Neuronal stem cell (in vitro differentiated cells): ENCODE measurements at regions not wholly inside any gene's neighbourhood (a gene's known extent, or its start where the extent isn't known, plus 50 kb on each side); places are given as distances from the start of the nearest gene placed in this dataset.
A peak's percentile ranks its signal among the peaks of the same experiment; 100 is the strongest.

ENCODE experiments used
- DNase-seq: peaks from one replicate; pipeline ENCODE4 v3.0.0-alpha.2; 2013; ENCODE audit warnings: low spot score
- H2AFZ ChIP-seq: one replicate; pipeline ENCODE4 v1.6.1; 2013; ENCODE audit warnings: mild to moderate bottlenecking, low read length, inconsistent platforms
- H2AK5ac ChIP-seq: 2 replicates; pipeline ENCODE4 v1.6.1; 2013; ENCODE audit warnings: low read depth, mild to moderate bottlenecking, inconsistent platforms, low read length, moderate library complexity, mixed read lengths
- H2BK120ac ChIP-seq: 2 replicates; pipeline ENCODE4 v1.6.1; 2013; ENCODE audit warnings: low read depth, mild to moderate bottlenecking, inconsistent platforms, low read length, moderate library complexity, mixed read lengths
- H2BK12ac ChIP-seq: one replicate; pipeline ENCODE4 v1.6.1; 2013; ENCODE audit warnings: low read length, inconsistent platforms
- H2BK15ac ChIP-seq: 2 replicates; pipeline ENCODE4 v1.6.1; 2013; ENCODE audit warnings: mild to moderate bottlenecking, low read length, inconsistent platforms, mixed read lengths
- H2BK5ac ChIP-seq: one replicate; pipeline ENCODE4 v1.6.1; 2013; ENCODE audit warnings: inconsistent platforms, mild to moderate bottlenecking, low read length, moderate library complexity
- H3K14ac ChIP-seq: one replicate; pipeline ENCODE4 v1.6.1; 2013; ENCODE audit warnings: low read length, inconsistent platforms
- H3K18ac ChIP-seq: 2 replicates; pipeline ENCODE4 v1.6.1; 2013; ENCODE audit warnings: low read length, inconsistent platforms
- H3K23ac ChIP-seq: 2 replicates; pipeline ENCODE4 v1.6.1; 2013; ENCODE audit warnings: low read depth, mild to moderate bottlenecking, mixed read lengths, low read length, inconsistent platforms; ENCODE audit not compliant: poor library complexity
- H3K27ac ChIP-seq: replicated peaks from 3 replicates; pipeline ENCODE4 v1.5.1; 2013; ENCODE audit warnings: low read length, inconsistent platforms
- H3K27me3 ChIP-seq, 3 experiments: 2 replicates each; pipeline ENCODE4 v1.6.1; 2013; ENCODE audit warnings: low read length in 3 of 3, mild to moderate bottlenecking in 2 of 3, inconsistent platforms in 1 of 3, low read depth in 1 of 3, mixed read lengths in 1 of 3, moderate library complexity in 1 of 3; ENCODE audit not compliant: control insufficient read depth in 3 of 3, insufficient read depth in 3 of 3
- H3K36me3 ChIP-seq, 2 donors: replicated peaks in 1 of 2; 2 replicates each; pipeline ENCODE4 v1.6.1; 2013; ENCODE audit warnings: low read length in 2 of 2; ENCODE audit not compliant: control insufficient read depth in 2 of 2, insufficient read depth in 2 of 2
- H3K4ac ChIP-seq: 2 replicates; pipeline ENCODE4 v1.6.1; 2013; ENCODE audit warnings: inconsistent platforms, mild to moderate bottlenecking, low read length, moderate library complexity
- H3K4me1 ChIP-seq, 2 donors: 1 replicate in 1 of 2; 2 replicates in 1 of 2; pipeline ENCODE4 v1.6.1; 2013; ENCODE audit warnings: low read length in 2 of 2, low read depth in 1 of 2; ENCODE audit not compliant: control insufficient read depth in 2 of 2, insufficient read depth in 1 of 2
- H3K4me2 ChIP-seq: one replicate; pipeline ENCODE4 v1.6.1; 2013; ENCODE audit warnings: mild to moderate bottlenecking, low read length, inconsistent platforms; ENCODE audit not compliant: insufficient read depth, poor library complexity, severe bottlenecking
- H3K4me3 ChIP-seq, 2 donors: 2 replicates each; pipeline ENCODE4 v1.5.1; 2013; ENCODE audit warnings: low read length in 2 of 2, mild to moderate bottlenecking in 2 of 2, inconsistent platforms in 1 of 2, moderate library complexity in 1 of 2
- H3K79me1 ChIP-seq: one replicate; pipeline ENCODE4 v1.6.1; 2013; ENCODE audit warnings: low read depth, mild to moderate bottlenecking, inconsistent platforms, low read length, moderate library complexity
- H3K9ac ChIP-seq: one replicate; pipeline ENCODE4 v1.6.1; 2013; ENCODE audit warnings: mild to moderate bottlenecking, low read depth, low read length, inconsistent platforms; ENCODE audit not compliant: poor library complexity
- H3K9me3 ChIP-seq, 2 donors: replicated peaks in 1 of 2; 2 replicates each; pipeline versions ENCODE3 to v1.6.1; 2013; ENCODE audit warnings: low read length in 2 of 2, mild to moderate bottlenecking in 2 of 2, inconsistent platforms in 1 of 2, low read depth in 1 of 2, mixed read lengths in 1 of 2, moderate library complexity in 1 of 2; ENCODE audit not compliant: control insufficient read depth in 2 of 2, insufficient read depth in 1 of 2
- H4K8ac ChIP-seq: one replicate; pipeline ENCODE4 v1.6.1; 2013; ENCODE audit warnings: low read depth, mild to moderate bottlenecking, inconsistent platforms, low read length, moderate library complexity
- H4K91ac ChIP-seq: one replicate; pipeline ENCODE4 v1.6.1; 2013; ENCODE audit warnings: low read length, low read depth, mild to moderate bottlenecking, inconsistent platforms; ENCODE audit not compliant: poor library complexity
- WGBS, 2 donors: extraction: QIAGEN DNeasy Blood & Tissue Kit; methylation state at CpG; one replicate each; pipeline ENCODE4 v1.1.7; 2013; ENCODE audit warnings: missing lambda C conversion rate in 2 of 2, mixed read lengths in 1 of 2; ENCODE audit not compliant: insufficient read length in 2 of 2, insufficient replicate concordance in 1 of 2; ENCODE audit errors: extremely low coverage in 2 of 2; 5-methylcytosine and 5-hydroxymethylcytosine counted together

GRCh38 chr14:104358528-104359300 lies 220.3 kb downstream of the KIF26A start:
- H2AFZ ChIP-seq, result no peak overlapping the region
- H2BK5ac ChIP-seq, result peak overlapping the region; percentile 48
- H3K14ac ChIP-seq, result peak overlapping the region; percentile 25
- peaks cover 0 to 2% of the 10 kb centered on the region in 2 donors for H3K4me1 ChIP-seq
- no peak overlapping the region for H4K91ac ChIP-seq
- DNase-seq, result no peak
- no peak overlapping the region for H3K4me2 ChIP-seq
- H4K8ac ChIP-seq, result no peak overlapping the region
- H3K18ac ChIP-seq, result peak overlapping the region; percentile 48
- peak overlapping the region; percentile 86 for H2AK5ac ChIP-seq
- no peak overlapping the region for H3K4me3 ChIP-seq
- no peak overlapping the region for H3K27ac ChIP-seq
- no peak overlapping the region for H2BK15ac ChIP-seq
- no peak overlapping the region for H3K9ac ChIP-seq
- no peaks in the 10 kb centered on the region for H3K79me1 ChIP-seq
- H2BK12ac ChIP-seq, result peak overlapping the region; percentile 98
- no peaks in the 10 kb centered on the region for H3K36me3 ChIP-seq
- H3K4ac ChIP-seq, result no peak overlapping the region
- peaks cover 0 to 3% (median 0%) of the 10 kb centered on the region in 3 experiments for H3K27me3 ChIP-seq
- H3K23ac ChIP-seq, result peak overlapping the region; percentile 52
- no peak overlapping the region for H2BK120ac ChIP-seq
- H3K9me3 ChIP-seq, result peaks cover 0 to 2% of the 10 kb centered on the region in 2 donors
- WGBS, 2 donors, result no CpG with 5 or more reads among the region's 18 CpGs

- Histone ChIP-seq H3K14ac (peak overlapping the region; percentile 38), H3K36me3 (no peaks in the 10 kb centered on the region), H3K27me3 (peaks cover 0 to 3% (median 0%) of the 10 kb centered on the region in 3 experiments), H3K9me3 (peaks cover 0 to 2% of the 10 kb centered on the region in 2 donors), H2BK120ac (no peak overlapping the region), H2BK5ac (peak overlapping the region; percentile 48), H3K18ac (peak overlapping the region; percentile 35), H3K4me2 (no peak overlapping the region), H3K4me3 (no peak overlapping the region), H2AFZ (no peak overlapping the region), H3K4ac (peak overlapping the region; percentile 11), H2BK15ac (peak overlapping the region; percentile 37), H4K8ac (peak overlapping the region; percentile 43), H3K27ac (no peak overlapping the region), H4K91ac (no peak overlapping the region), H3K23ac (no peak overlapping the region), H3K9ac (no peak overlapping the region), H3K4me1 (peaks cover 0 to 1% of the 10 kb centered on the region in 2 donors), H2AK5ac (peak overlapping the region; percentile 86), H2BK12ac (peak overlapping the region; percentile 22), H3K79me1 (no peaks in the 10 kb centered on the region)
- no CpG with 5 or more reads among the region's 14 CpGs for WGBS, 2 donors
- DNase-seq, result no peak
These were observed 220.1 kb upstream of the C14orf180 start for GRCh38 chr14:104359301-104359968.

GRCh38 chr14:104359969-104360442 lies 219.6 kb upstream of the C14orf180 start:
- WGBS, 2 donors, result no CpG with 5 or more reads among the region's 7 CpGs
- Histone ChIP-seq H3K27ac (no peak overlapping the region), H3K23ac (no peak overlapping the region), H3K9me3 (peaks cover 0 to 4% of the 10 kb centered on the region in 2 donors), H3K79me1 (no peaks in the 10 kb centered on the region), H3K27me3 (peaks cover 0 to 3% (median 0%) of the 10 kb centered on the region in 3 experiments), H3K4me3 (no peak overlapping the region), H3K18ac (peak overlapping the region; percentile 35), H2AK5ac (peak overlapping the region; percentile 83), H3K4ac (no peak overlapping the region), H3K4me2 (no peak overlapping the region), H2BK15ac (peak overlapping the region; percentile 37), H2BK5ac (peak overlapping the region; percentile 5), H3K9ac (no peak overlapping the region), H3K4me1 (no peaks in the 10 kb centered on the region), H3K14ac (no peak overlapping the region), H4K91ac (no peak overlapping the region), H2AFZ (no peak overlapping the region), H3K36me3 (no peaks in the 10 kb centered on the region), H2BK120ac (no peak overlapping the region), H2BK12ac (peak overlapping the region; percentile 22), H4K8ac (peak overlapping the region; percentile 43)
- DNase-seq, result no peak

GRCh38 chr14:104360501-104360900 lies 219.1 kb upstream of the C14orf180 start:
- no peak overlapping the region for H2AK5ac ChIP-seq
- no CpG with 5 or more reads among the region's 8 CpGs for WGBS, 2 donors

More at GRCh38 chr14:104360501-104360900, 219.1 kb upstream of the C14orf180 start:
- H3K4me1 ChIP-seq, result no peaks in the 10 kb centered on the region
- H4K91ac ChIP-seq, result no peak overlapping the region
- H2AFZ ChIP-seq, result no peak overlapping the region
- H3K18ac ChIP-seq, result peak overlapping the region; percentile 44
- H3K4me2 ChIP-seq, result no peak overlapping the region
- no peaks in the 10 kb centered on the region for H3K36me3 ChIP-seq
- H3K14ac ChIP-seq, result no peak overlapping the region
- H2BK12ac ChIP-seq, result no peak overlapping the region
- H4K8ac ChIP-seq, result no peak overlapping the region
- no peak overlapping the region for H3K23ac ChIP-seq
- peaks cover 0 to 4% of the 10 kb centered on the region in 2 donors for H3K9me3 ChIP-seq
- no peak overlapping the region for H2BK120ac ChIP-seq
- no peak overlapping the region for H3K27ac ChIP-seq
- H2BK15ac ChIP-seq, result no peak overlapping the region
- peak overlapping the region; percentile 66 for H2BK5ac ChIP-seq
- no peak overlapping the region for H3K9ac ChIP-seq
- H3K79me1 ChIP-seq, result no peaks in the 10 kb centered on the region
- no peak overlapping the region for H3K4ac ChIP-seq
- no peak overlapping the region for H3K4me3 ChIP-seq
- peaks cover 0 to 3% (median 0%) of the 10 kb centered on the region in 3 experiments for H3K27me3 ChIP-seq
- DNase-seq, result no peak
